ENCODE measurements at regions not wholly inside any gene's neighbourhood (a gene's known extent, or its start where the extent isn't known, plus 50 kb on each side); places are given as distances from the start of the nearest gene placed in this dataset.

DNA sequence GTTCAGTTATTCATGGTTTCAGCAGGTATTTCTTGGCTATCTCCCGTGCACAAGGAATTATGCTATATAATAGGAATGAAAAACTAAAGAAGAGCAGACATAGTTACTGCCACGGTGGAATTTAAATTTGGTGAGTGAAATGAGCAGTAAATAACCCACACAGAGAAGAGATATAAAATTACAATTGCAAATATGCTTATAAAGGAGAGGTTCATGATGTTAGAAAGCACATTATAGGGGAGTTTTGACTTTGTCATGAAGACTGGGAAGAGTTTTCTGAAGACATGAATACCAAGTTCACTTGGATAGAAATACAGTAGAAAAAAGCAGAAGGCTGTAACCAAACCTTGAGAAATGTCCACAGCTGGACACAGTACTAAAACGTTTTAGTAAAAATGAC is 712.0 kb upstream of the AADAT start (continued):
- TF ChIP-seq, protein P1, sequence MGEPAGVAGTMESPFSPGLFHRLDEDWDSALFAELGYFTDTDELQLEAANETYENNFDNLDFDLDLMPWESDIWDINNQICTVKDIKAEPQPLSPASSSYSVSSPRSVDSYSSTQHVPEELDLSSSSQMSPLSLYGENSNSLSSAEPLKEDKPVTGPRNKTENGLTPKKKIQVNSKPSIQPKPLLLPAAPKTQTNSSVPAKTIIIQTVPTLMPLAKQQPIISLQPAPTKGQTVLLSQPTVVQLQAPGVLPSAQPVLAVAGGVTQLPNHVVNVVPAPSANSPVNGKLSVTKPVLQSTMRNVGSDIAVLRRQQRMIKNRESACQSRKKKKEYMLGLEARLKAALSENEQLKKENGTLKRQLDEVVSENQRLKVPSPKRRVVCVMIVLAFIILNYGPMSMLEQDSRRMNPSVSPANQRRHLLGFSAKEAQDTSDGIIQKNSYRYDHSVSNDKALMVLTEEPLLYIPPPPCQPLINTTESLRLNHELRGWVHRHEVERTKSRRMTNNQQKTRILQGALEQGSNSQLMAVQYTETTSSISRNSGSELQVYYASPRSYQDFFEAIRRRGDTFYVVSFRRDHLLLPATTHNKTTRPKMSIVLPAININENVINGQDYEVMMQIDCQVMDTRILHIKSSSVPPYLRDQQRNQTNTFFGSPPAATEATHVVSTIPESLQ (CRISPR knock-in tag; IDR thresholded peaks at IDR 0.05): no peak
- TF ChIP-seq CBFA2T2 (conservative IDR thresholded peaks at IDR 0.05) (no peak), BDP1 (IDR thresholded peaks at IDR 0.05; ENCODE audit: insufficient read depth, insufficient read length) (no peak), FOXK2 (conservative IDR thresholded peaks at IDR 0.05 in 1 of 2, IDR thresholded peaks at IDR 0.05 in 1 of 2; ENCODE audit: low read depth in 2 of 2) (no peak), NBN (IDR thresholded peaks at IDR 0.05; ENCODE audit: low read depth) (no peak), MCM2 (IDR thresholded peaks at IDR 0.05; ENCODE audit: low read depth) (no peak), ZNF282 (CRISPR knock-in tag; IDR thresholded peaks at IDR 0.05) (no peak), HMG20B (CRISPR knock-in tag; IDR thresholded peaks at IDR 0.05) (no peak)
- TF ChIP-seq, protein P2, sequence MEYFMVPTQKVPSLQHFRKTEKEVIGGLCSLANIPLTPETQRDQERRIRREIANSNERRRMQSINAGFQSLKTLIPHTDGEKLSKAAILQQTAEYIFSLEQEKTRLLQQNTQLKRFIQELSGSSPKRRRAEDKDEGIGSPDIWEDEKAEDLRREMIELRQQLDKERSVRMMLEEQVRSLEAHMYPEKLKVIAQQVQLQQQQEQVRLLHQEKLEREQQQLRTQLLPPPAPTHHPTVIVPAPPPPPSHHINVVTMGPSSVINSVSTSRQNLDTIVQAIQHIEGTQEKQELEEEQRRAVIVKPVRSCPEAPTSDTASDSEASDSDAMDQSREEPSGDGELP (CRISPR knock-in tag; IDR thresholded peaks at IDR 0.05; ENCODE audit: borderline replicate concordance): no peak

DNA sequence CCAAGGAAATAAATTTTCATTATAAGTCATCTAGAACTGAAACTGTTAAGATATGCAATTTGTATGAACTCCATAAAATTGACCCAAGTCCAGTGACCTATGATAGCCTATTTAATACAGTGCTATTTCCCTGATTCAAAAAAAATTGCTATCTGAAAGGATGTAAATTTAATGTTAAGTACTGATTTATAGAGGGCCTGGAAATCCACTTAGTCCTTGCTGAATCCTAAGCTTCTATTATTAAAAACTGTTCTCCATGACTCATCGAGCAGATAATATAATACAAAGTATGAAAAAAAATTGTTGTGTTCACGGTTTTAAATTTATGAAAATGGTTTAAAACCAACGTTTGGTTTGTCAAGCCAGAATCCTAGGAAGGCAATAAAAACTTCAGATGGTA is 704.8 kb upstream of the AADAT start:
- H3K36me3 ChIP-seq (ENCODE audit: control insufficient read depth, insufficient read depth, low read length): no peaks in the 10 kb centered on the region
- H4K20me1 ChIP-seq (replicated peaks; ENCODE audit: control insufficient read depth, insufficient read depth, low read length): no peaks in the 10 kb centered on the region
- H3K27ac ChIP-seq (ENCODE audit: extremely low read depth, low read depth, low read length): no peak overlapping the region
- no peaks in the 10 kb centered on the region; the same call in 1 of the 2 replicates for H3K9me3 ChIP-seq (replicated peaks; ENCODE audit: control insufficient read depth, insufficient read depth, low read depth, low read length)
- intact Hi-C loops (cut with micrococcal nuclease) (no loop called here), in situ Hi-C loops (cut with MboI) (no loop called here)
- TF ChIP-seq KLF13 (tag; IDR thresholded peaks at IDR 0.05; ENCODE audit: borderline replicate concordance, low read depth): no peak
- TF ChIP-seq CREBBP (IDR thresholded peaks at IDR 0.05; ENCODE audit: low read depth, low read length): no peak
- TF ChIP-seq ZNF830 (CRISPR knock-in tag; IDR thresholded peaks at IDR 0.05): no peak
- no peak for TF ChIP-seq NELFE (IDR thresholded peaks at IDR 0.05; ENCODE audit: insufficient read depth, insufficient read length)
- TF ChIP-seq ZZZ3 (IDR thresholded peaks at IDR 0.05): no peak
- TF ChIP-seq CBFA2T3 (IDR thresholded peaks at IDR 0.05): no peak
- TF ChIP-seq MAFK (IDR thresholded peaks at IDR 0.05; ENCODE audit: low read length): no peak
- TF ChIP-seq RUNX1 (IDR thresholded peaks at IDR 0.05; ENCODE audit: low read depth): no peak
- no TSS peak for BruUV-seq (replicated peaks)
- H2AFZ ChIP-seq (ENCODE audit: low read depth, low read length): no peak overlapping the region
- H3K27me3 ChIP-seq (ENCODE audit: control insufficient read depth in 2 of 2, insufficient read depth in 2 of 2, low read length in 2 of 2): no peaks in the 10 kb centered on the region
- ChIA-PET CTCF (ENCODE audit: low intra/inter-chr PET ratio) (no interaction called here), POLR2A (no interaction called here)
- no peak overlapping the region for H3K4me2 ChIP-seq (ENCODE audit: insufficient read depth, low read length)
- no peak for ATAC-seq
- no peaks in the 10 kb centered on the region for H3K4me1 ChIP-seq (replicated peaks in 1 of 2; ENCODE audit: control insufficient read depth in 2 of 2, insufficient read depth in 2 of 2, low read length in 2 of 2)
- no peaks in the 10 kb centered on the region for H3K9me1 ChIP-seq (ENCODE audit: control insufficient read depth, insufficient read depth, low read length)
- no peak overlapping the region for H3K4me3 ChIP-seq
- no peaks in the 10 kb centered on the region for H3K79me2 ChIP-seq (ENCODE audit: control insufficient read depth, insufficient read depth, low read length)
- no peak overlapping the region for H3K9ac ChIP-seq (ENCODE audit: insufficient read depth in 1 of 2, low read depth in 2 of 2, low read length in 2 of 2)
- WGBS (ENCODE audit: insufficient coverage, low coverage, missing lambda C conversion rate): 5% methylated on average over 3 of the region's 3 CpGs
- no peak for FAIRE-seq
- no peak for DNase-seq (ENCODE audit: extremely low read depth in 1 of 4, low spot score in 3 of 4)

Data from K562 (cell line).